Stimulated activated naive CD8-positive, alpha-beta T cell treated with anti-CD3 and anti-CD28 coated beads, Interleukin-15, amount 100 ng/mL, for 72 hours (primary cell): ENCODE measurements at regions not wholly inside any gene's neighbourhood (a gene's known extent, or its start where the extent isn't known, plus 50 kb on each side); places are given as distances from the start of the nearest gene placed in this dataset.
A peak's percentile ranks its signal among the peaks of the same experiment; 100 is the strongest.
"Not testable (repeated sequence)": the region's sequence is repeated elsewhere in the genome, so short reads cannot be mapped to it uniquely, and the experiment has no call there.

ENCODE experiments used
- ATAC-seq: fragments of 150-1000 bp; cut with Tn5 transposase; 2 replicates; pipeline ENCODE4 v1.10.0; 2021; ENCODE audit warnings: mild to moderate bottlenecking, moderate library complexity
- DNase-seq, 2 donors: peaks; one replicate each; pipeline ENCODE4 v3.0.0; 2021 to 2022
- H3K27ac Mint-ChIP-seq, 2 donors: one replicate each; pipeline ENCODE4 v1.8.0; 2022; ENCODE audit warnings: mild to moderate bottlenecking in 2 of 2, mixed read lengths in 2 of 2, moderate library complexity in 2 of 2
- H3K27me3 Mint-ChIP-seq: one replicate; pipeline ENCODE4 v1.8.0; 2022; ENCODE audit warnings: mixed read lengths
- H3K4me1 Mint-ChIP-seq: one replicate; pipeline ENCODE4 v1.8.0; 2022; ENCODE audit warnings: mild to moderate bottlenecking, mixed read lengths
- H3K4me3 Mint-ChIP-seq, 2 donors: one replicate each; pipeline ENCODE4 v1.8.0; 2022; ENCODE audit warnings: mild to moderate bottlenecking in 2 of 2, mixed read lengths in 2 of 2, moderate library complexity in 1 of 2
- H3K9me3 Mint-ChIP-seq, 2 donors: one replicate each; pipeline ENCODE4 v1.8.0; 2022; ENCODE audit warnings: mixed read lengths in 2 of 2

- no peak for DNase-seq
- H3K4me3 Mint-ChIP-seq = no peak overlapping the region
- no peak for ATAC-seq
- H3K4me1 Mint-ChIP-seq = no peaks in the 10 kb centered on the region
- H3K27ac Mint-ChIP-seq = no peak overlapping the region
- no peaks in the 10 kb centered on the region for H3K27me3 Mint-ChIP-seq
- peaks cover 14 to 25% of the 10 kb centered on the region in 2 donors for H3K9me3 Mint-ChIP-seq
Measured at GRCh38 chr5:51230336-51230735, 152.9 kb upstream of the ISL1 start.

GRCh38 chr5:51242456-51242855 lies 140.8 kb upstream of the ISL1 start:
- peaks cover 0 to 8% of the 10 kb centered on the region in 2 donors for H3K9me3 Mint-ChIP-seq
- DNase-seq (no peak), ATAC-seq (no peak)

GRCh38 chr5:51250957-51251356 lies 132.3 kb upstream of the ISL1 start:
- not testable (repeated sequence) for H3K4me3 Mint-ChIP-seq, H3K9me3 Mint-ChIP-seq, DNase-seq, H3K27me3 Mint-ChIP-seq, H3K4me1 Mint-ChIP-seq, H3K27ac Mint-ChIP-seq, ATAC-seq

More at GRCh38 chr5:51242456-51242855, 140.8 kb upstream of the ISL1 start:
- no peaks in the 10 kb centered on the region for H3K4me1 Mint-ChIP-seq
- no peak overlapping the region for H3K4me3 Mint-ChIP-seq
- no peak overlapping the region for H3K27ac Mint-ChIP-seq
- H3K27me3 Mint-ChIP-seq = no peaks in the 10 kb centered on the region

GRCh38 chr5:51271261-51271660 lies 112.0 kb upstream of the ISL1 start:
- DNase-seq (no peak), ATAC-seq (no peak)
- Mint-ChIP-seq H3K4me3 (no peak overlapping the region), H3K27ac (no peak overlapping the region), H3K4me1 (no peaks in the 10 kb centered on the region), H3K27me3 (no peaks in the 10 kb centered on the region), H3K9me3 (peaks cover 9 to 20% of the 10 kb centered on the region in 2 donors)

- no peak for DNase-seq
- H3K9me3 Mint-ChIP-seq = peaks cover 4 to 20% of the 10 kb centered on the region in 2 donors
- no peak for ATAC-seq
- no peaks in the 10 kb centered on the region for H3K4me1 Mint-ChIP-seq
- H3K27ac Mint-ChIP-seq = no peak overlapping the region
- no peak overlapping the region for H3K4me3 Mint-ChIP-seq
- no peaks in the 10 kb centered on the region for H3K27me3 Mint-ChIP-seq
Measured at GRCh38 chr5:51273021-51273420, 110.2 kb upstream of the ISL1 start.

- DNase-seq (no peak), ATAC-seq (no peak)
- Mint-ChIP-seq H3K27me3 (no peaks in the 10 kb centered on the region), H3K4me3 (no peak overlapping the region), H3K4me1 (no peaks in the 10 kb centered on the region), H3K9me3 (peaks cover 4 to 27% of the 10 kb centered on the region in 2 donors), H3K27ac (no peak overlapping the region)
Measured at GRCh38 chr5:51273871-51274270, 109.4 kb upstream of the ISL1 start.

GRCh38 chr5:51275428-51275827 lies 107.8 kb upstream of the ISL1 start:
- Mint-ChIP-seq H3K4me1 (no peaks in the 10 kb centered on the region), H3K9me3 (peaks cover 4 to 27% of the 10 kb centered on the region in 2 donors), H3K27me3 (no peaks in the 10 kb centered on the region), H3K27ac (no peak overlapping the region), H3K4me3 (no peak overlapping the region)
- ATAC-seq (no peak), DNase-seq (no peak)

- Mint-ChIP-seq H3K4me1 (no peaks in the 10 kb centered on the region), H3K4me3 (no peak overlapping the region), H3K27ac (no peak overlapping the region), H3K27me3 (no peaks in the 10 kb centered on the region), H3K9me3 (peaks cover 4 to 27% of the 10 kb centered on the region in 2 donors)
- no peak for ATAC-seq
- DNase-seq = no peak
Measured at GRCh38 chr5:51276250-51276649, 107.0 kb upstream of the ISL1 start.

GRCh38 chr5:51278539-51278938 lies 104.7 kb upstream of the ISL1 start:
- Mint-ChIP-seq H3K9me3 (peaks cover 13 to 20% of the 10 kb centered on the region in 2 donors), H3K4me3 (no peak overlapping the region), H3K27me3 (no peaks in the 10 kb centered on the region), H3K27ac (no peak overlapping the region), H3K4me1 (no peaks in the 10 kb centered on the region)
- DNase-seq (no peak), ATAC-seq (no peak)

- no peak for ATAC-seq
- DNase-seq = no peak
- H3K27me3 Mint-ChIP-seq = no peaks in the 10 kb centered on the region
- H3K27ac Mint-ChIP-seq = no peak overlapping the region
- peaks cover 9 to 14% of the 10 kb centered on the region in 2 donors for H3K9me3 Mint-ChIP-seq
- no peak overlapping the region for H3K4me3 Mint-ChIP-seq
- no peaks in the 10 kb centered on the region for H3K4me1 Mint-ChIP-seq
Measured at GRCh38 chr5:51279983-51280706, 103.1 kb upstream of the ISL1 start.

GRCh38 chr5:51286046-51286445 lies 97.2 kb upstream of the ISL1 start:
- H3K4me1 Mint-ChIP-seq = no peaks in the 10 kb centered on the region
- no peak for ATAC-seq
- DNase-seq = no peak
- no peaks in the 10 kb centered on the region for H3K27me3 Mint-ChIP-seq
- peaks cover 0 to 9% of the 10 kb centered on the region in 2 donors for H3K9me3 Mint-ChIP-seq
- H3K4me3 Mint-ChIP-seq = no peak overlapping the region
- H3K27ac Mint-ChIP-seq = peak overlapping the region in 1 of 2 donors; percentile 44

- no peaks in the 10 kb centered on the region for H3K27me3 Mint-ChIP-seq
- no peak overlapping the region for H3K4me3 Mint-ChIP-seq
- no peaks in the 10 kb centered on the region for H3K4me1 Mint-ChIP-seq
- peaks cover 0 to 4% of the 10 kb centered on the region in 2 donors for H3K9me3 Mint-ChIP-seq
- H3K27ac Mint-ChIP-seq = no peak overlapping the region
- ATAC-seq = no peak
- DNase-seq = no peak
Measured at GRCh38 chr5:51302343-51302742, 80.9 kb upstream of the ISL1 start.

- no peaks in the 10 kb centered on the region for H3K9me3 Mint-ChIP-seq
- DNase-seq (no peak), ATAC-seq (no peak)
- no peaks in the 10 kb centered on the region for H3K4me1 Mint-ChIP-seq
- no peak overlapping the region for H3K27ac Mint-ChIP-seq
- no peaks in the 10 kb centered on the region for H3K27me3 Mint-ChIP-seq
- H3K4me3 Mint-ChIP-seq = no peak overlapping the region
Measured at GRCh38 chr5:51326844-51327243, 56.4 kb upstream of the ISL1 start.
